ENCODE measurements at regions not wholly inside any gene's neighbourhood (a gene's known extent, or its start where the extent isn't known, plus 50 kb on each side); places are given as distances from the start of the nearest gene placed in this dataset.
"Not testable (repeated sequence)": the region's sequence is repeated elsewhere in the genome, so short reads cannot be mapped to it uniquely, and the experiment has no call there.

- Histone ChIP-seq H3K4me3 (ENCODE audit: insufficient read length, low read depth) (no peak overlapping the region), H3K9ac (ENCODE audit: insufficient read length, low read depth) (no peak overlapping the region), H3K36me3 (ENCODE audit: insufficient read depth, insufficient read length, low read length) (no peaks in the 10 kb centered on the region), H3K9me3 (ENCODE audit: insufficient read depth, low read length) (no peaks in the 10 kb centered on the region), H3K4me1 (ENCODE audit: insufficient read depth, insufficient read length) (no peaks in the 10 kb centered on the region), H3K27me3 (ENCODE audit: insufficient read depth, insufficient read length) (no peaks in the 10 kb centered on the region)
- TF ChIP-seq SUZ12 (IDR thresholded peaks at IDR 0.05; ENCODE audit: extremely low read depth, insufficient read depth, insufficient read length) (no peak), YY1 (IDR thresholded peaks at IDR 0.05; ENCODE audit: insufficient read depth, insufficient read length) (no peak), ZNF274 (IDR thresholded peaks at IDR 0.05; ENCODE audit: low read depth, low read length) (no peak)
- no peak for DNase-seq (ENCODE audit: low read depth, low spot score)
Observed at GRCh38 chrX:25503826-25504225, 488.1 kb upstream of the ARX start.

- H3K27me3 ChIP-seq (ENCODE audit: insufficient read depth, insufficient read length): no peaks in the 10 kb centered on the region
- no peaks in the 10 kb centered on the region for H3K9me3 ChIP-seq (ENCODE audit: insufficient read depth, low read length)
- H3K9ac ChIP-seq (ENCODE audit: insufficient read length, low read depth): no peak overlapping the region
- no peaks in the 10 kb centered on the region for H3K36me3 ChIP-seq (ENCODE audit: insufficient read depth, insufficient read length, low read length)
- H3K4me1 ChIP-seq (ENCODE audit: insufficient read depth, insufficient read length): no peaks in the 10 kb centered on the region
- no peak overlapping the region for H3K4me3 ChIP-seq (ENCODE audit: insufficient read length, low read depth)
- DNase-seq (ENCODE audit: low read depth, low spot score): no peak
- TF ChIP-seq YY1 (IDR thresholded peaks at IDR 0.05; ENCODE audit: insufficient read depth, insufficient read length) (no peak), SUZ12 (IDR thresholded peaks at IDR 0.05; ENCODE audit: extremely low read depth, insufficient read depth, insufficient read length) (no peak), ZNF274 (IDR thresholded peaks at IDR 0.05; ENCODE audit: low read depth, low read length) (no peak)
Observed at GRCh38 chrX:25507801-25508200, 492.0 kb upstream of the ARX start.

- H3K9me3 ChIP-seq (ENCODE audit: insufficient read depth, low read length): no peaks in the 10 kb centered on the region
- no peak overlapping the region for H3K4me3 ChIP-seq (ENCODE audit: insufficient read length, low read depth)
- no peaks in the 10 kb centered on the region for H3K4me1 ChIP-seq (ENCODE audit: insufficient read depth, insufficient read length)
- no peaks in the 10 kb centered on the region for H3K36me3 ChIP-seq (ENCODE audit: insufficient read depth, insufficient read length, low read length)
- no peak for DNase-seq (ENCODE audit: low read depth, low spot score)
- TF ChIP-seq YY1 (IDR thresholded peaks at IDR 0.05; ENCODE audit: insufficient read depth, insufficient read length): no peak
- no peak for TF ChIP-seq ZNF274 (IDR thresholded peaks at IDR 0.05; ENCODE audit: low read depth, low read length)
- no peak for TF ChIP-seq SUZ12 (IDR thresholded peaks at IDR 0.05; ENCODE audit: extremely low read depth, insufficient read depth, insufficient read length)
- H3K9ac ChIP-seq (ENCODE audit: insufficient read length, low read depth): no peak overlapping the region
- H3K27me3 ChIP-seq (ENCODE audit: insufficient read depth, insufficient read length): no peaks in the 10 kb centered on the region
Observed at GRCh38 chrX:25519258-25519657, 503.5 kb upstream of the ARX start.

- H3K36me3 ChIP-seq (ENCODE audit: insufficient read depth, insufficient read length, low read length); H3K9me3 ChIP-seq (ENCODE audit: insufficient read depth, low read length); H3K4me1 ChIP-seq (ENCODE audit: insufficient read depth, insufficient read length); H3K27me3 ChIP-seq (ENCODE audit: insufficient read depth, insufficient read length); DNase-seq (ENCODE audit: low read depth, low spot score); H3K9ac ChIP-seq (ENCODE audit: insufficient read length, low read depth); H3K4me3 ChIP-seq (ENCODE audit: insufficient read length, low read depth): not testable (repeated sequence)
Observed at GRCh38 chrX:25522443-25523010, 506.8 kb upstream of the ARX start.

GRCh38 chrX:25523574-25524540 lies 508.1 kb upstream of the ARX start:
- no peaks in the 10 kb centered on the region for H3K27me3 ChIP-seq (ENCODE audit: insufficient read depth, insufficient read length)
- no peak overlapping the region for H3K9ac ChIP-seq (ENCODE audit: insufficient read length, low read depth)
- H3K4me1 ChIP-seq (ENCODE audit: insufficient read depth, insufficient read length): no peaks in the 10 kb centered on the region
- peak; percentile 44 for DNase-seq (ENCODE audit: low read depth, low spot score)
- H3K4me3 ChIP-seq (ENCODE audit: insufficient read length, low read depth): no peak overlapping the region
- no peaks in the 10 kb centered on the region for H3K9me3 ChIP-seq (ENCODE audit: insufficient read depth, low read length)
- TF ChIP-seq ZNF274 (IDR thresholded peaks at IDR 0.05; ENCODE audit: low read depth, low read length): no peak
- no peak for TF ChIP-seq YY1 (IDR thresholded peaks at IDR 0.05; ENCODE audit: insufficient read depth, insufficient read length)
- no peak for TF ChIP-seq SUZ12 (IDR thresholded peaks at IDR 0.05; ENCODE audit: extremely low read depth, insufficient read depth, insufficient read length)
- no peaks in the 10 kb centered on the region for H3K36me3 ChIP-seq (ENCODE audit: insufficient read depth, insufficient read length, low read length)

GRCh38 chrX:25527156-25527555 lies 511.4 kb upstream of the ARX start:
- no peaks in the 10 kb centered on the region for H3K27me3 ChIP-seq (ENCODE audit: insufficient read depth, insufficient read length)
- no peaks in the 10 kb centered on the region for H3K9me3 ChIP-seq (ENCODE audit: insufficient read depth, low read length)
- H3K36me3 ChIP-seq (ENCODE audit: insufficient read depth, insufficient read length, low read length): no peaks in the 10 kb centered on the region
- TF ChIP-seq ZNF274 (IDR thresholded peaks at IDR 0.05; ENCODE audit: low read depth, low read length) (no peak), YY1 (IDR thresholded peaks at IDR 0.05; ENCODE audit: insufficient read depth, insufficient read length) (no peak), SUZ12 (IDR thresholded peaks at IDR 0.05; ENCODE audit: extremely low read depth, insufficient read depth, insufficient read length) (no peak)
- H3K9ac ChIP-seq (ENCODE audit: insufficient read length, low read depth): no peak overlapping the region
- H3K4me3 ChIP-seq (ENCODE audit: insufficient read length, low read depth): no peak overlapping the region
- DNase-seq (ENCODE audit: low read depth, low spot score): no peak
- no peaks in the 10 kb centered on the region for H3K4me1 ChIP-seq (ENCODE audit: insufficient read depth, insufficient read length)

- Histone ChIP-seq H3K9ac (ENCODE audit: insufficient read length, low read depth) (no peak overlapping the region), H3K4me1 (ENCODE audit: insufficient read depth, insufficient read length) (no peaks in the 10 kb centered on the region), H3K4me3 (ENCODE audit: insufficient read length, low read depth) (no peak overlapping the region), H3K36me3 (ENCODE audit: insufficient read depth, insufficient read length, low read length) (no peaks in the 10 kb centered on the region), H3K9me3 (ENCODE audit: insufficient read depth, low read length) (no peaks in the 10 kb centered on the region), H3K27me3 (ENCODE audit: insufficient read depth, insufficient read length) (no peaks in the 10 kb centered on the region)
- TF ChIP-seq SUZ12 (IDR thresholded peaks at IDR 0.05; ENCODE audit: extremely low read depth, insufficient read depth, insufficient read length) (no peak), YY1 (IDR thresholded peaks at IDR 0.05; ENCODE audit: insufficient read depth, insufficient read length) (no peak), ZNF274 (IDR thresholded peaks at IDR 0.05; ENCODE audit: low read depth, low read length) (no peak)
- no peak for DNase-seq (ENCODE audit: low read depth, low spot score)
Observed at GRCh38 chrX:25527596-25527995, 511.8 kb upstream of the ARX start.
